OCI-LY7 (cell line): ENCODE measurements at regions not wholly inside any gene's neighbourhood (a gene's known extent, or its start where the extent isn't known, plus 50 kb on each side); places are given as distances from the start of the nearest gene placed in this dataset.
"Not testable (repeated sequence)": the region's sequence is repeated elsewhere in the genome, so short reads cannot be mapped to it uniquely, and the experiment has no call there.

Experiments
- EZH2phosphoT487 ChIP-seq: fragments of 200-600 bp; sonication (generic); IDR thresholded peaks from 2 replicates; pipeline ENCODE4 v1.6.1; 2018; ENCODE audit warnings: low read depth, borderline replicate concordance, mild to moderate bottlenecking, mixed run types, antibody characterized with exemption, low read length, moderate library complexity, mixed read lengths
- TF ChIP-seq, protein P1 (sequence below): fragments of 200-600 bp; sonication (generic); conservative IDR thresholded peaks from 2 replicates; pipeline ENCODE4 v1.5.1; 2014; ENCODE audit warnings: mild to moderate bottlenecking, antibody characterized with exemption, low read length, moderate library complexity, mixed read lengths

DNA sequence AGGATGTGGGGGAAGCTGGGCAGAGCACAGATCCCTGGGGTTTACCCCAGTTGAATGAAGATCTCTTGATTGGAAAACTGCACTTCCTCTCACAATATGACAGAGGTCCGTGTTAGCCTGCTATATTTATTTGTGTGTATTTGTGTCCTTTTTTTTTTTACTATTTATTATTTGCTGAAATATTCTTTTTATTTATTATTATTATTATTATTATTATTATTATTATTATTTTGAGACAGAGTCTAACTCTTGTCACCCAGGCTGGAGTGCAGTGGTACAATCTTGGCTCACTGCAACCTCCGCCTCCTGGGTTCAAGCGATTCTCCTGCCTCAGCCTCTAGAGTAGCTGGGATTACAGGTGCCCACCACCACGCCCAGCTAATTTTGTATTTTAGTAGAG lies 84.0 kb upstream of the USP29 start:
- TF ChIP-seq, protein P1, sequence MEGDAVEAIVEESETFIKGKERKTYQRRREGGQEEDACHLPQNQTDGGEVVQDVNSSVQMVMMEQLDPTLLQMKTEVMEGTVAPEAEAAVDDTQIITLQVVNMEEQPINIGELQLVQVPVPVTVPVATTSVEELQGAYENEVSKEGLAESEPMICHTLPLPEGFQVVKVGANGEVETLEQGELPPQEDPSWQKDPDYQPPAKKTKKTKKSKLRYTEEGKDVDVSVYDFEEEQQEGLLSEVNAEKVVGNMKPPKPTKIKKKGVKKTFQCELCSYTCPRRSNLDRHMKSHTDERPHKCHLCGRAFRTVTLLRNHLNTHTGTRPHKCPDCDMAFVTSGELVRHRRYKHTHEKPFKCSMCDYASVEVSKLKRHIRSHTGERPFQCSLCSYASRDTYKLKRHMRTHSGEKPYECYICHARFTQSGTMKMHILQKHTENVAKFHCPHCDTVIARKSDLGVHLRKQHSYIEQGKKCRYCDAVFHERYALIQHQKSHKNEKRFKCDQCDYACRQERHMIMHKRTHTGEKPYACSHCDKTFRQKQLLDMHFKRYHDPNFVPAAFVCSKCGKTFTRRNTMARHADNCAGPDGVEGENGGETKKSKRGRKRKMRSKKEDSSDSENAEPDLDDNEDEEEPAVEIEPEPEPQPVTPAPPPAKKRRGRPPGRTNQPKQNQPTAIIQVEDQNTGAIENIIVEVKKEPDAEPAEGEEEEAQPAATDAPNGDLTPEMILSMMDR: not testable (repeated sequence)
- not testable (repeated sequence) for TF ChIP-seq EZH2phosphoT487
